ENCODE measurements at regions not wholly inside any gene's neighbourhood (a gene's known extent, or its start where the extent isn't known, plus 50 kb on each side); places are given as distances from the start of the nearest gene placed in this dataset.

- intact Hi-C loops (cut with DNase I): no loop called here
- DNase-seq: no peak
Observed at GRCh38 chr16:86297866-86298757, 212.2 kb upstream of the FOXF1 start.

- DNase-seq: no peak
- intact Hi-C loops (cut with DNase I): no loop called here
Observed at GRCh38 chr16:86298758-86299134, 211.6 kb upstream of the FOXF1 start.

- intact Hi-C loops (cut with DNase I): no loop called here
- peak in 1 of 42 donors; percentile 9 for DNase-seq
Observed at GRCh38 chr16:86299882-86300610, 210.3 kb upstream of the FOXF1 start.

GRCh38 chr16:86300746-86301481 is 209.4 kb upstream of the FOXF1 start:
- no peak for DNase-seq
- intact Hi-C loops (cut with DNase I): no loop called here

GRCh38 chr16:86302421-86303109 is 207.8 kb upstream of the FOXF1 start:
- intact Hi-C loops (cut with DNase I): no loop called here
- no peak for DNase-seq

- no peak for DNase-seq
- intact Hi-C loops (cut with DNase I): no loop called here
Observed at GRCh38 chr16:86303787-86304678, 206.3 kb upstream of the FOXF1 start.

GRCh38 chr16:86304868-86305267 is 205.5 kb upstream of the FOXF1 start:
- intact Hi-C loops (cut with DNase I): no loop called here
- DNase-seq: no peak

- intact Hi-C loops (cut with DNase I): no loop called here
Observed at GRCh38 chr16:86305440-86305839, 204.9 kb upstream of the FOXF1 start.

GRCh38 chr16:86306011-86306644 is 204.2 kb upstream of the FOXF1 start:
- no peak for DNase-seq
- intact Hi-C loops (cut with DNase I): no loop called here

More at GRCh38 chr16:86305440-86305839, 204.9 kb upstream of the FOXF1 start:
- no peak for DNase-seq

GRCh38 chr16:86306811-86307513 is 203.4 kb upstream of the FOXF1 start:
- intact Hi-C loops (cut with DNase I): no loop called here

GRCh38 chr16:86307514-86307903 is 202.8 kb upstream of the FOXF1 start:
- no peak for DNase-seq
- intact Hi-C loops (cut with DNase I): no loop called here

More at GRCh38 chr16:86306811-86307513, 203.4 kb upstream of the FOXF1 start:
- no peak for DNase-seq

- no peak for DNase-seq
- intact Hi-C loops (cut with DNase I): no loop called here
Observed at GRCh38 chr16:86308514-86308913, 201.8 kb upstream of the FOXF1 start.

- intact Hi-C loops (cut with DNase I): no loop called here
- DNase-seq: no peak
Observed at GRCh38 chr16:86313631-86314030, 196.7 kb upstream of the FOXF1 start.

GRCh38 chr16:86314402-86315025 is 195.8 kb upstream of the FOXF1 start:
- intact Hi-C loops (cut with DNase I): no loop called here
- DNase-seq: no peak

GRCh38 chr16:86316967-86317812 is 193.1 kb upstream of the FOXF1 start:
- DNase-seq: no peak
- intact Hi-C loops (cut with DNase I): no loop called here

Measured in head of caudate nucleus (tissue), 42 donors.